ENCODE measurements at regions not wholly inside any gene's neighbourhood (a gene's known extent, or its start where the extent isn't known, plus 50 kb on each side); places are given as distances from the start of the nearest gene placed in this dataset.

DNA sequence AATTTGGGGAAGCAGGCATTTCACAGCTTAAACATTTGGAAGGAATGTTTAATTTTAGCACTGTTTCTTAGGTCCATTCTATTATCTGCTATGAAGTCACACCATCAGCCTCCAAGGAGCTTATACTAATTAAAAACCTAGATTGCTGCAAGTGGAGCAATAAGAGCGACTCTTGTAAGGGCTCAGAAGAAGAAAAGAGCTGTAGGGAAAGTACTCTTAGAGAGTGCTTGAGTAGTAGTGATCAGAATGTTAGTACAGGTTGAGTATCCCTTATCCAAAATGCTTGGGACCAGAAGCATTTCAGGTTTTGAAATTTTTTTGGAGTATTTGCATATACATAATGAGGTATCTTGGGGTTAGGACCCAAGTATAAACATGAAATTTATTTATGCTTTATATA lies 285.3 kb downstream of the UBE3D start:
- intact Hi-C loops (cut with DNase I; ENCODE audit: low total_unique reads), result no loop called here
- no peak for TF ChIP-seq POLR2A (IDR thresholded peaks at IDR 0.05)
- TF ChIP-seq, protein P1, sequence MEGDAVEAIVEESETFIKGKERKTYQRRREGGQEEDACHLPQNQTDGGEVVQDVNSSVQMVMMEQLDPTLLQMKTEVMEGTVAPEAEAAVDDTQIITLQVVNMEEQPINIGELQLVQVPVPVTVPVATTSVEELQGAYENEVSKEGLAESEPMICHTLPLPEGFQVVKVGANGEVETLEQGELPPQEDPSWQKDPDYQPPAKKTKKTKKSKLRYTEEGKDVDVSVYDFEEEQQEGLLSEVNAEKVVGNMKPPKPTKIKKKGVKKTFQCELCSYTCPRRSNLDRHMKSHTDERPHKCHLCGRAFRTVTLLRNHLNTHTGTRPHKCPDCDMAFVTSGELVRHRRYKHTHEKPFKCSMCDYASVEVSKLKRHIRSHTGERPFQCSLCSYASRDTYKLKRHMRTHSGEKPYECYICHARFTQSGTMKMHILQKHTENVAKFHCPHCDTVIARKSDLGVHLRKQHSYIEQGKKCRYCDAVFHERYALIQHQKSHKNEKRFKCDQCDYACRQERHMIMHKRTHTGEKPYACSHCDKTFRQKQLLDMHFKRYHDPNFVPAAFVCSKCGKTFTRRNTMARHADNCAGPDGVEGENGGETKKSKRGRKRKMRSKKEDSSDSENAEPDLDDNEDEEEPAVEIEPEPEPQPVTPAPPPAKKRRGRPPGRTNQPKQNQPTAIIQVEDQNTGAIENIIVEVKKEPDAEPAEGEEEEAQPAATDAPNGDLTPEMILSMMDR (IDR thresholded peaks at IDR 0.05), result no peak
- no peak for TF ChIP-seq POLR2AphosphoS5 (IDR thresholded peaks at IDR 0.05)
- Histone ChIP-seq H3K4me3 (no peak overlapping the region), H3K36me3 (no peaks in the 10 kb centered on the region), H3K4me1 (no peaks in the 10 kb centered on the region), H3K9me3 (no peaks in the 10 kb centered on the region), H3K27ac (no peak overlapping the region), H3K27me3 (no peaks in the 10 kb centered on the region)
- no peak for DNase-seq (ENCODE audit: low spot score in 2 of 2)

DNA sequence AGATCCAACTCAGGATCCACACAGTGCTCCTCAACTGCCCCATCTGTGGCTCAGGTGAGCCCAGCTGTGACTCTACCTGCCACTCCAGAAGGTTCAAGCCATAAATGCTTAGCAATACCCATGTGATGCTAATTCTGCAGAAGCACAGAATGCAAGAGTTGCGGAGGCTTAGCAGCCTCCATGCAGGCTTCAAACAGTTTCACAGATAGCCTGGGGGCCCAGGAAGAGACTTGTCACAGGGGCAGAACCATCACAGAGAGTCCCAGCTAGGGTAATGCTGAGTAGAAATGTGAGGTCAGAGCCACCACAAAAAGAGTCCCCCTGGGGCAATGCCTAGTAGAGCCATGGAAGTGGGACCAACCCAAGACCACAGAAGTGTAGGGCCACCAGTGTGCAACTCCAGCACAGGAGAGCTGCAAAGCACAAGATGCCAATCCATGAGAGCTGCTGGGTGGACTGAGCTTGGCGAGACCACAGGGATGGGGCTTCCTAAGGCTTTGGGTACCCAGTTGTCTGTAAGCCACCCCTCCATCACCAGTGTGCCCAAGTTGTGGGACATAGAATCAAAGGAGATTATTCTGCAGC lies 283.9 kb downstream of the UBE3D start:
- Histone ChIP-seq H3K4me1 (no peaks in the 10 kb centered on the region), H3K9me3 (no peaks in the 10 kb centered on the region), H3K27me3 (no peaks in the 10 kb centered on the region), H3K4me3 (no peak overlapping the region), H3K27ac (no peak overlapping the region), H3K36me3 (no peaks in the 10 kb centered on the region)
- no peak for DNase-seq (ENCODE audit: low spot score in 2 of 2)
- intact Hi-C loops (cut with DNase I; ENCODE audit: low total_unique reads), result no loop called here
- TF ChIP-seq POLR2A (IDR thresholded peaks at IDR 0.05) (no peak), POLR2AphosphoS5 (IDR thresholded peaks at IDR 0.05) (no peak)
- TF ChIP-seq, protein P1 (IDR thresholded peaks at IDR 0.05), result no peak

- DNase-seq (ENCODE audit: low spot score in 2 of 2), result no peak
- Histone ChIP-seq H3K27ac (no peak overlapping the region), H3K27me3 (no peaks in the 10 kb centered on the region), H3K36me3 (no peaks in the 10 kb centered on the region), H3K4me3 (no peak overlapping the region), H3K9me3 (peaks cover 0 to 4% of the 10 kb centered on the region in 2 donors), H3K4me1 (no peaks in the 10 kb centered on the region)
- intact Hi-C loops (cut with DNase I; ENCODE audit: low total_unique reads), result no loop called here
- TF ChIP-seq POLR2AphosphoS5 (IDR thresholded peaks at IDR 0.05) (no peak), POLR2A (IDR thresholded peaks at IDR 0.05) (no peak)
- TF ChIP-seq, protein P1 (IDR thresholded peaks at IDR 0.05), result no peak
Observed at GRCh38 chr6:82783587-82784236, 281.9 kb downstream of the UBE3D start.

DNA sequence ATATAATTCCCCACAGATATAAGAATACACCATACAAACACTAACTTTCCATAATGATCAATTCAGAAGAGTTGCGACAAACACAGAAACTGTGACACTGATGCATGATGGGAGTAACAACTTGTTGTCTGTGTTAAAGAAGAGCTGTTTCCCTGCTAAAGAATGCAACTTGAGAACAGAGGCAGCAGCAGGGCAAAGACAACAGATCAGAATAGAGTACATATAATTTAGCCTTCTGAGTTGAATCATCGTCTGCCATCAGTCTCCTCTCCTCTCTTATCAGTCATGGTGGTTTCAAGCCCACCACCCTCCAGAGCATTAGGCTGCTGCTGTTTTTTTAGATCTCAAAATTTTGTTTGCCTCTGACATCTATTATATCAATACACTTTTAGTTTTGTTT lies 280.4 kb downstream of the UBE3D start:
- Histone ChIP-seq H3K4me3 (no peak overlapping the region), H3K36me3 (no peaks in the 10 kb centered on the region), H3K4me1 (no peaks in the 10 kb centered on the region), H3K27me3 (no peaks in the 10 kb centered on the region), H3K27ac (no peak overlapping the region), H3K9me3 (peaks cover 0 to 16% of the 10 kb centered on the region in 2 donors)
- TF ChIP-seq POLR2AphosphoS5 (IDR thresholded peaks at IDR 0.05) (no peak), POLR2A (IDR thresholded peaks at IDR 0.05) (no peak)
- TF ChIP-seq, protein P1 (IDR thresholded peaks at IDR 0.05), result no peak
- intact Hi-C loops (cut with DNase I; ENCODE audit: low total_unique reads), result no loop called here
- no peak for DNase-seq (ENCODE audit: low spot score in 2 of 2)

- peaks cover 7 to 17% of the 10 kb centered on the region in 2 donors for H3K9me3 ChIP-seq
- H3K4me1 ChIP-seq, result no peaks in the 10 kb centered on the region
- intact Hi-C loops (cut with DNase I; ENCODE audit: low total_unique reads), result no loop called here
- no peak for DNase-seq (ENCODE audit: low spot score in 2 of 2)
- H3K27me3 ChIP-seq, result no peaks in the 10 kb centered on the region
- no peaks in the 10 kb centered on the region for H3K36me3 ChIP-seq
- no peak overlapping the region for H3K4me3 ChIP-seq
- TF ChIP-seq POLR2AphosphoS5 (IDR thresholded peaks at IDR 0.05) (no peak), POLR2A (IDR thresholded peaks at IDR 0.05) (no peak)
- TF ChIP-seq, protein P1 (IDR thresholded peaks at IDR 0.05), result no peak
- H3K27ac ChIP-seq, result no peak overlapping the region
Observed at GRCh38 chr6:82786248-82786647, 279.4 kb downstream of the UBE3D start.

All from breast epithelium (tissue), 4 donors.